Keratinocyte (primary cell): ENCODE measurements at regions not wholly inside any gene's neighbourhood (a gene's known extent, or its start where the extent isn't known, plus 50 kb on each side); places are given as distances from the start of the nearest gene placed in this dataset.

Experiments used
- DNase-seq: peaks from one replicate; pipeline ENCODE4 v3.0.0-alpha.2; 2011; ENCODE audit warnings: low read depth, missing footprints, low spot score
- FAIRE-seq: peaks from 2 replicates; lab custom pipeline; 2011; peaks lifted over from hg19 to GRCh38; lab: Jason Lieb, UNC
- H2AFZ ChIP-seq: 2 replicates; pipeline ENCODE4 v1.6.0; 2012; ENCODE audit warnings: low read length, control low read depth, inconsistent platforms; ENCODE audit not compliant: control insufficient read depth
- H3K27ac ChIP-seq: 2 replicates; pipeline ENCODE4 v1.5.1; 2011; ENCODE audit warnings: low read length; ENCODE audit not compliant: control insufficient read depth, insufficient read depth
- H3K27me3 ChIP-seq: 3 replicates; pipeline ENCODE4 v1.6.0; 2011; ENCODE audit warnings: low read length; ENCODE audit not compliant: control insufficient read depth, insufficient read depth; ENCODE audit errors: extremely low read depth
- H3K36me3 ChIP-seq, 2 experiments: 2 replicates in 1 of 2; 3 replicates in 1 of 2; pipeline ENCODE4 v1.5.1; 2011; ENCODE audit warnings: low read length in 2 of 2, mild to moderate bottlenecking in 1 of 2; ENCODE audit not compliant: control insufficient read depth in 2 of 2, insufficient read depth in 2 of 2; ENCODE audit errors: extremely low read depth in 1 of 2
- H3K4me1 ChIP-seq: 3 replicates; pipeline ENCODE4 v1.5.1; 2011; ENCODE audit warnings: low read length; ENCODE audit not compliant: control insufficient read depth, insufficient read depth; ENCODE audit errors: extremely low read depth
- H3K4me2 ChIP-seq: 3 replicates; pipeline ENCODE4 v1.6.0; 2011; ENCODE audit warnings: low read depth, low read length; ENCODE audit not compliant: control insufficient read depth, insufficient read depth; ENCODE audit errors: extremely low read depth
- H3K4me3 ChIP-seq, 3 experiments: fragments of 200-600 bp in 1 of 3; sonication (generic) in 1 of 3; 2 replicates in 2 of 3; 3 replicates in 1 of 3; pipeline ENCODE4 v1.5.1; 2011 to 2016; ENCODE audit warnings: low read length in 3 of 3, mild to moderate bottlenecking in 3 of 3, control low read depth in 2 of 3, inconsistent platforms in 1 of 3, low read depth in 1 of 3, mixed read lengths in 1 of 3, mixed run types in 1 of 3, moderate library complexity in 1 of 3; ENCODE audit not compliant: control insufficient read depth in 2 of 3, insufficient read depth in 2 of 3; ENCODE audit errors: extremely low read depth in 1 of 3
- H3K79me2 ChIP-seq: 2 replicates; pipeline ENCODE4 v1.6.0; 2012; ENCODE audit warnings: low read length; ENCODE audit not compliant: control insufficient read depth, insufficient read depth
- H3K9ac ChIP-seq: 3 replicates; pipeline ENCODE4 v1.6.0; 2011; ENCODE audit warnings: low read length; ENCODE audit not compliant: control insufficient read depth, insufficient read depth; ENCODE audit errors: extremely low read depth
- H3K9me1 ChIP-seq: 3 replicates; pipeline ENCODE4 v1.6.0; 2011; ENCODE audit warnings: low read length; ENCODE audit not compliant: control insufficient read depth, insufficient read depth; ENCODE audit errors: extremely low read depth
- H3K9me3 ChIP-seq: 2 replicates; pipeline ENCODE4 v1.5.1; 2012; ENCODE audit warnings: low read depth, low read length; ENCODE audit not compliant: control insufficient read depth
- H4K20me1 ChIP-seq: 3 replicates; pipeline ENCODE4 v1.6.0; 2011; ENCODE audit warnings: low read length; ENCODE audit not compliant: control insufficient read depth, insufficient read depth; ENCODE audit errors: extremely low read depth
- CTCF ChIP-seq, 3 experiments: IDR thresholded peaks in 1 of 3; conservative IDR thresholded peaks in 1 of 3; optimal IDR thresholded peaks in 1 of 3; 2 replicates in 2 of 3; 3 replicates in 1 of 3; pipeline versions ENCODE3 to v1.5.1; 2011; ENCODE audit warnings: low read length in 3 of 3, mild to moderate bottlenecking in 3 of 3, moderate library complexity in 2 of 3, control low read depth in 1 of 3, inconsistent platforms in 1 of 3; ENCODE audit not compliant: insufficient read depth in 2 of 3; ENCODE audit errors: extremely low read depth in 1 of 3
- EZH2 ChIP-seq: IDR thresholded peaks from one replicate; pipeline ENCODE4 v1.6.1; 2012; ENCODE audit warnings: inconsistent platforms, mild to moderate bottlenecking, low read length, moderate library complexity
- dilution Hi-C: fragments of 300-500 bp; cut with MboI; formaldehyde crosslinking; loops from one replicate; pipeline ENCODE4 v1.7.0; 2020; ENCODE audit warnings: low sequenced_read_pairs; ENCODE audit not compliant: extremely low pct_ligation_motif_present

- dilution Hi-C loops, result no loop called here
- no peaks in the 10 kb centered on the region for H3K9me3 ChIP-seq
- H3K4me2 ChIP-seq, result no peak overlapping the region
- DNase-seq (no peak), FAIRE-seq (no peak)
- H3K4me3 ChIP-seq, result no peak overlapping the region
- no peaks in the 10 kb centered on the region for H3K4me1 ChIP-seq
- no peaks in the 10 kb centered on the region for H3K79me2 ChIP-seq
- no peak overlapping the region for H3K27ac ChIP-seq
- no peak overlapping the region for H2AFZ ChIP-seq
- H4K20me1 ChIP-seq, result no peaks in the 10 kb centered on the region
- no peaks in the 10 kb centered on the region for H3K27me3 ChIP-seq
- no peaks in the 10 kb centered on the region for H3K9me1 ChIP-seq
- no peaks in the 10 kb centered on the region for H3K36me3 ChIP-seq
- TF ChIP-seq EZH2 (no peak), CTCF (optimal IDR thresholded peaks at IDR 0.05 in 1 of 3, IDR thresholded peaks at IDR 0.05 in 1 of 3, conservative IDR thresholded peaks at IDR 0.05 in 1 of 3; ENCODE audit: extremely low read depth in 1 of 3, insufficient read depth in 2 of 3, low read length in 3 of 3) (no peak)
- no peak overlapping the region for H3K9ac ChIP-seq
Measured at GRCh38 chrX:22542641-22543040, 269.9 kb downstream of the CBLL2 start.

- DNase-seq, result no peak
- no peaks in the 10 kb centered on the region for H3K4me1 ChIP-seq
- no peak overlapping the region for H3K4me2 ChIP-seq
- H3K79me2 ChIP-seq, result no peaks in the 10 kb centered on the region
- no peaks in the 10 kb centered on the region for H3K27me3 ChIP-seq
- no peak overlapping the region for H3K4me3 ChIP-seq
- no peaks in the 10 kb centered on the region for H4K20me1 ChIP-seq
- no peaks in the 10 kb centered on the region for H3K36me3 ChIP-seq
- H3K9me3 ChIP-seq, result no peaks in the 10 kb centered on the region
- H3K9me1 ChIP-seq, result no peaks in the 10 kb centered on the region
- no peak overlapping the region for H2AFZ ChIP-seq
- no peak overlapping the region for H3K9ac ChIP-seq
- no peak overlapping the region for H3K27ac ChIP-seq
- no peak for FAIRE-seq
- no peak for TF ChIP-seq EZH2
- TF ChIP-seq CTCF (optimal IDR thresholded peaks at IDR 0.05 in 1 of 3, IDR thresholded peaks at IDR 0.05 in 1 of 3, conservative IDR thresholded peaks at IDR 0.05 in 1 of 3; ENCODE audit: extremely low read depth in 1 of 3, insufficient read depth in 2 of 3, low read length in 3 of 3), result no peak
- dilution Hi-C loops, result no loop called here
Measured at GRCh38 chrX:22559506-22559905, 286.8 kb downstream of the CBLL2 start.
